ENCODE measurements at regions not wholly inside any gene's neighbourhood (a gene's known extent, or its start where the extent isn't known, plus 50 kb on each side); places are given as distances from the start of the nearest gene placed in this dataset.
"Not testable (repeated sequence)": the region's sequence is repeated elsewhere in the genome, so short reads cannot be mapped to it uniquely, and the experiment has no call there.

- Histone ChIP-seq H4K20me1 (ENCODE audit: insufficient read depth) (no peaks in the 10 kb centered on the region), H3K79me2 (ENCODE audit: insufficient read depth) (no peaks in the 10 kb centered on the region), H3K4me1 (ENCODE audit: insufficient read depth) (no peaks in the 10 kb centered on the region), H3K4me3 (no peak overlapping the region), H3K9ac (no peak overlapping the region), H3K36me3 (ENCODE audit: low read depth) (no peaks in the 10 kb centered on the region), H2AFZ (no peak overlapping the region), H3K27me3 (replicated peaks; ENCODE audit: insufficient read depth) (0 out of 2 replicates have a peak, but pooled peaks cover 3% of the 10 kb centered on the region), H3K9me2 (ENCODE audit: insufficient read depth) (no peaks in the 10 kb centered on the region), H3K9me3 (ENCODE audit: low read depth) (no peaks in the 10 kb centered on the region), H3K27ac (no peak overlapping the region), H3F3A (ENCODE audit: insufficient read depth) (no peaks in the 10 kb centered on the region), H3K4me2 (ENCODE audit: unreplicated experiment) (no peak overlapping the region)
- whole genome bisulfite sequencing, 2 experiments (ENCODE audit: low coverage in 1 of 2, low lambda C conversion rate in 2 of 2, missing lambda C conversion rate in 2 of 2), result 62% methylated on average over 5 of the region's 5 CpGs
- no peak for DNase-seq
- in situ Hi-C loops (cut with MboI), result no loop called here
- TF ChIP-seq EZH2 (IDR thresholded peaks at IDR 0.05; ENCODE audit: insufficient read depth, poor library complexity, severe bottlenecking) (no peak), EZH2phosphoT487 (IDR thresholded peaks at IDR 0.05; ENCODE audit: insufficient read depth, low read depth) (no peak)
These were observed 438.9 kb downstream of the ARL4A start for GRCh38 chr7:13126347-13126746.

GRCh38 chr7:13130321-13130720, 442.9 kb downstream of the ARL4A start:
- no peak for DNase-seq
- Histone ChIP-seq H3K9me3 (ENCODE audit: low read depth) (no peaks in the 10 kb centered on the region), H3K36me3 (ENCODE audit: low read depth) (no peaks in the 10 kb centered on the region), H2AFZ (no peak overlapping the region), H3K9me2 (ENCODE audit: insufficient read depth) (no peaks in the 10 kb centered on the region), H3F3A (ENCODE audit: insufficient read depth) (no peaks in the 10 kb centered on the region), H3K79me2 (ENCODE audit: insufficient read depth) (no peaks in the 10 kb centered on the region), H3K27me3 (replicated peaks; ENCODE audit: insufficient read depth) (0 out of 2 replicates have a peak, but pooled peaks cover 3% of the 10 kb centered on the region), H3K4me3 (no peak overlapping the region), H4K20me1 (ENCODE audit: insufficient read depth) (no peaks in the 10 kb centered on the region), H3K4me1 (ENCODE audit: insufficient read depth) (no peaks in the 10 kb centered on the region), H3K27ac (no peak overlapping the region), H3K4me2 (ENCODE audit: unreplicated experiment) (no peak overlapping the region), H3K9ac (no peak overlapping the region)
- TF ChIP-seq EZH2 (IDR thresholded peaks at IDR 0.05; ENCODE audit: insufficient read depth, poor library complexity, severe bottlenecking), result no peak
- TF ChIP-seq EZH2phosphoT487 (IDR thresholded peaks at IDR 0.05; ENCODE audit: insufficient read depth, low read depth), result no peak
- 60 to 63% methylated on average over 4 of the region's 4 CpGs for WGBS, 2 experiments (ENCODE audit: low coverage in 1 of 2, low lambda C conversion rate in 2 of 2, missing lambda C conversion rate in 2 of 2)
- in situ Hi-C loops (cut with MboI), result no loop called here

- H3K9me2 ChIP-seq (ENCODE audit: insufficient read depth); H3K79me2 ChIP-seq (ENCODE audit: insufficient read depth); H3F3A ChIP-seq (ENCODE audit: insufficient read depth); H4K20me1 ChIP-seq (ENCODE audit: insufficient read depth); H3K4me2 ChIP-seq (ENCODE audit: unreplicated experiment); H2AFZ ChIP-seq; H3K36me3 ChIP-seq (ENCODE audit: low read depth); DNase-seq; in situ Hi-C loops (cut with MboI); H3K27me3 ChIP-seq (replicated peaks; ENCODE audit: insufficient read depth); H3K4me1 ChIP-seq (ENCODE audit: insufficient read depth); H3K27ac ChIP-seq; H3K9ac ChIP-seq; H3K9me3 ChIP-seq (ENCODE audit: low read depth); H3K4me3 ChIP-seq: not testable (repeated sequence)
- WGBS, 2 experiments (ENCODE audit: low coverage in 1 of 2, low lambda C conversion rate in 2 of 2, missing lambda C conversion rate in 2 of 2), result 62 to 76% methylated on average over 2 to 3 of the region's 3 CpGs
These were observed 443.5 kb downstream of the ARL4A start for GRCh38 chr7:13130906-13131305.

GRCh38 chr7:13132314-13132713, 444.9 kb downstream of the ARL4A start:
- H3F3A ChIP-seq (ENCODE audit: insufficient read depth), result no peaks in the 10 kb centered on the region
- H3K9me3 ChIP-seq (ENCODE audit: low read depth), result no peaks in the 10 kb centered on the region
- DNase-seq, result no peak
- 0 out of 2 replicates have a peak, but pooled peaks cover 3% of the 10 kb centered on the region for H3K27me3 ChIP-seq (replicated peaks; ENCODE audit: insufficient read depth)
- no peaks in the 10 kb centered on the region for H3K36me3 ChIP-seq (ENCODE audit: low read depth)
- H3K4me2 ChIP-seq (ENCODE audit: unreplicated experiment), result no peak overlapping the region
- no peaks in the 10 kb centered on the region for H3K79me2 ChIP-seq (ENCODE audit: insufficient read depth)
- TF ChIP-seq EZH2 (IDR thresholded peaks at IDR 0.05; ENCODE audit: insufficient read depth, poor library complexity, severe bottlenecking) (no peak), EZH2phosphoT487 (IDR thresholded peaks at IDR 0.05; ENCODE audit: insufficient read depth, low read depth) (no peak)
- in situ Hi-C loops (cut with MboI), result no loop called here
- no peaks in the 10 kb centered on the region for H3K9me2 ChIP-seq (ENCODE audit: insufficient read depth)
- H3K4me1 ChIP-seq (ENCODE audit: insufficient read depth), result no peaks in the 10 kb centered on the region
- H3K27ac ChIP-seq, result no peak overlapping the region
- no peak overlapping the region for H2AFZ ChIP-seq
- no peak overlapping the region for H3K4me3 ChIP-seq
- H4K20me1 ChIP-seq (ENCODE audit: insufficient read depth), result no peaks in the 10 kb centered on the region
- no peak overlapping the region for H3K9ac ChIP-seq

GRCh38 chr7:13136345-13136744, 448.9 kb downstream of the ARL4A start:
- H3K9me3 ChIP-seq (ENCODE audit: low read depth); H3K4me2 ChIP-seq (ENCODE audit: unreplicated experiment); H4K20me1 ChIP-seq (ENCODE audit: insufficient read depth); DNase-seq; H3K4me3 ChIP-seq; H3K27me3 ChIP-seq (replicated peaks; ENCODE audit: insufficient read depth); H3K36me3 ChIP-seq (ENCODE audit: low read depth); H3F3A ChIP-seq (ENCODE audit: insufficient read depth); H3K4me1 ChIP-seq (ENCODE audit: insufficient read depth); H3K9me2 ChIP-seq (ENCODE audit: insufficient read depth); in situ Hi-C loops (cut with MboI); H3K27ac ChIP-seq; H3K79me2 ChIP-seq (ENCODE audit: insufficient read depth); H2AFZ ChIP-seq; H3K9ac ChIP-seq: not testable (repeated sequence)
- WGBS, 2 experiments (ENCODE audit: low coverage in 1 of 2, low lambda C conversion rate in 2 of 2, missing lambda C conversion rate in 2 of 2), result 65 to 71% methylated on average over 6 of the region's 6 CpGs

Measured in GM23248 (cell line).